NT2/D1 (cell line): ENCODE measurements at regions not wholly inside any gene's neighbourhood (a gene's known extent, or its start where the extent isn't known, plus 50 kb on each side); places are given as distances from the start of the nearest gene placed in this dataset.

ENCODE experiments used
- DNase-seq: peaks from one replicate; pipeline ENCODE4 v3.0.0-alpha.2; 2011; ENCODE audit warnings: low read depth, low spot score
- H3K27me3 ChIP-seq: 2 replicates; pipeline ENCODE4 v1.6.0; 2011; ENCODE audit warnings: mild to moderate bottlenecking; ENCODE audit not compliant: insufficient read length, insufficient read depth
- H3K36me3 ChIP-seq: 2 replicates; pipeline ENCODE4 v1.6.1; 2011; ENCODE audit warnings: mild to moderate bottlenecking, low read length, mixed read lengths; ENCODE audit not compliant: insufficient read depth, insufficient read length
- H3K4me1 ChIP-seq: 2 replicates; pipeline ENCODE4 v1.5.1; 2011; ENCODE audit not compliant: insufficient read depth, insufficient read length
- H3K4me3 ChIP-seq: 2 replicates; pipeline ENCODE4 v1.5.1; 2011; ENCODE audit warnings: low read depth; ENCODE audit not compliant: insufficient read length
- H3K9ac ChIP-seq: 2 replicates; pipeline ENCODE4 v1.6.0; 2011; ENCODE audit warnings: low read depth; ENCODE audit not compliant: insufficient read length
- H3K9me3 ChIP-seq: 2 replicates; pipeline ENCODE4 v1.5.1; 2011; ENCODE audit warnings: mild to moderate bottlenecking, low read length; ENCODE audit not compliant: insufficient read depth
- SUZ12 ChIP-seq: IDR thresholded peaks from 2 replicates; pipeline ENCODE4 v1.6.1; 2011; ENCODE audit not compliant: insufficient read length, insufficient read depth; ENCODE audit errors: extremely low read depth
- YY1 ChIP-seq: IDR thresholded peaks from 2 replicates; pipeline ENCODE4 v1.6.1; 2011; ENCODE audit not compliant: insufficient read length, insufficient read depth
- ZNF274 ChIP-seq: IDR thresholded peaks from 2 replicates; pipeline ENCODE4 v1.6.1; 2011; ENCODE audit warnings: mild to moderate bottlenecking, low read depth, low read length

GRCh38 chr21:15319727-15320126 lies 254.9 kb upstream of the NRIP1 start:
- no peak for DNase-seq
- Histone ChIP-seq H3K27me3 (no peaks in the 10 kb centered on the region), H3K36me3 (no peaks in the 10 kb centered on the region), H3K4me3 (no peak overlapping the region), H3K4me1 (no peaks in the 10 kb centered on the region), H3K9ac (no peak overlapping the region), H3K9me3 (peaks cover 5% of the 10 kb centered on the region; the same call in 1 of the 2 replicates)
- TF ChIP-seq YY1 (no peak), ZNF274 (no peak), SUZ12 (no peak)

GRCh38 chr21:15324542-15324941 lies 259.7 kb upstream of the NRIP1 start:
- no peaks in the 10 kb centered on the region for H3K4me1 ChIP-seq
- no peak overlapping the region for H3K9ac ChIP-seq
- TF ChIP-seq YY1, result no peak
- no peak for TF ChIP-seq SUZ12
- TF ChIP-seq ZNF274, result no peak
- peaks cover 24% of the 10 kb centered on the region for H3K9me3 ChIP-seq
- H3K4me3 ChIP-seq, result no peak overlapping the region
- H3K36me3 ChIP-seq, result no peaks in the 10 kb centered on the region
- DNase-seq, result no peak
- H3K27me3 ChIP-seq, result no peaks in the 10 kb centered on the region

GRCh38 chr21:15326032-15326867 lies 261.4 kb upstream of the NRIP1 start:
- no peak overlapping the region for H3K9ac ChIP-seq

GRCh38 chr21:15327637-15328265 lies 263.0 kb upstream of the NRIP1 start:
- TF ChIP-seq ZNF274 (no peak), YY1 (no peak), SUZ12 (no peak)
- Histone ChIP-seq H3K9me3 (peaks cover 24% of the 10 kb centered on the region), H3K9ac (no peak overlapping the region), H3K4me1 (no peaks in the 10 kb centered on the region), H3K4me3 (no peak overlapping the region), H3K36me3 (no peaks in the 10 kb centered on the region), H3K27me3 (no peaks in the 10 kb centered on the region)
- no peak for DNase-seq

More at GRCh38 chr21:15326032-15326867, 261.4 kb upstream of the NRIP1 start:
- Histone ChIP-seq H3K27me3 (no peaks in the 10 kb centered on the region), H3K4me3 (no peak overlapping the region), H3K4me1 (no peaks in the 10 kb centered on the region), H3K9me3 (peaks cover 24% of the 10 kb centered on the region), H3K36me3 (no peaks in the 10 kb centered on the region)
- no peak for DNase-seq
- TF ChIP-seq ZNF274 (no peak), YY1 (no peak), SUZ12 (no peak)

GRCh38 chr21:15329191-15329590 lies 264.4 kb upstream of the NRIP1 start:
- TF ChIP-seq YY1 (no peak), SUZ12 (no peak), ZNF274 (no peak)
- Histone ChIP-seq H3K36me3 (no peaks in the 10 kb centered on the region), H3K4me1 (no peaks in the 10 kb centered on the region), H3K9me3 (peaks cover 24% of the 10 kb centered on the region), H3K4me3 (no peak overlapping the region), H3K9ac (no peak overlapping the region), H3K27me3 (no peaks in the 10 kb centered on the region)
- DNase-seq, result no peak

GRCh38 chr21:15330872-15331271 lies 266.1 kb upstream of the NRIP1 start:
- DNase-seq, result no peak
- TF ChIP-seq YY1 (no peak), ZNF274 (no peak), SUZ12 (no peak)
- Histone ChIP-seq H3K4me3 (no peak overlapping the region), H3K36me3 (no peaks in the 10 kb centered on the region), H3K9me3 (peaks cover 23% of the 10 kb centered on the region), H3K4me1 (no peaks in the 10 kb centered on the region), H3K27me3 (no peaks in the 10 kb centered on the region), H3K9ac (no peak overlapping the region)

- H3K9ac ChIP-seq, result no peak overlapping the region
- no peaks in the 10 kb centered on the region for H3K36me3 ChIP-seq
- H3K9me3 ChIP-seq, result peaks cover 6% of the 10 kb centered on the region
- no peaks in the 10 kb centered on the region for H3K27me3 ChIP-seq
- DNase-seq, result no peak
- TF ChIP-seq SUZ12 (no peak), ZNF274 (no peak), YY1 (no peak)
- H3K4me1 ChIP-seq, result no peaks in the 10 kb centered on the region
- no peak overlapping the region for H3K4me3 ChIP-seq
Measured at GRCh38 chr21:15332572-15332971, 267.8 kb upstream of the NRIP1 start.
